Psoas muscle (tissue), 7 donors: ENCODE measurements at regions not wholly inside any gene's neighbourhood (a gene's known extent, or its start where the extent isn't known, plus 50 kb on each side); places are given as distances from the start of the nearest gene placed in this dataset.

Experiments
- ATAC-seq, 4 donors: fragments of 200-7000 bp; cut with Tn5 transposase; one replicate each; pipeline ENCODE4 v1.9.1; 2020; ENCODE audit warnings: moderate library complexity in 3 of 4, mild to moderate bottlenecking in 2 of 4
- DNase-seq, 2 donors: peaks; one replicate each; pipeline ENCODE4 v3.0.0-alpha.2; 2020
- H3K27ac ChIP-seq: fragments of 200-600 bp; one replicate; pipeline ENCODE4 v1.8.0; 2022
- H3K27me3 ChIP-seq, 3 donors: fragments of 200-600 bp in 1 of 3; one replicate each; pipeline versions ENCODE4 v1.6.1 to v1.8.0; 2013 to 2022; ENCODE audit warnings: low read length in 2 of 3, mild to moderate bottlenecking in 2 of 3, moderate library complexity in 1 of 3; ENCODE audit not compliant: insufficient read depth in 3 of 3
- H3K36me3 ChIP-seq, 2 donors: fragments of 200-600 bp in 1 of 2; one replicate each; pipeline versions ENCODE4 v1.6.1 to v1.8.0; 2013 to 2022; ENCODE audit warnings: low read depth in 1 of 2, mild to moderate bottlenecking in 1 of 2, moderate library complexity in 1 of 2; ENCODE audit not compliant: insufficient read depth in 1 of 2
- H3K4me1 ChIP-seq: fragments of 200-600 bp; one replicate; pipeline ENCODE4 v1.8.0; 2022
- H3K4me3 ChIP-seq: fragments of 200-600 bp; one replicate; pipeline ENCODE4 v1.8.0; 2022; ENCODE audit warnings: mild to moderate bottlenecking
- H3K9me3 ChIP-seq: fragments of 200-600 bp; one replicate; pipeline ENCODE4 v1.8.0; 2022
- CTCF ChIP-seq: fragments of 200-600 bp; IDR thresholded peaks from one replicate; pipeline ENCODE4 v1.8.0; 2022; ENCODE audit warnings: antibody characterized with exemption
- WGBS, 3 donors: extraction: QIAGEN DNeasy Blood & Tissue Kit; methylation state at CpG; one replicate each; pipeline versions ENCODE4 v1.1.6 to v1.1.7; 2013; 5-methylcytosine and 5-hydroxymethylcytosine counted together
- intact Hi-C, 2 donors: fragments of 100-400 bp; cut with DNase I; formaldehyde crosslinking; loops; one replicate each; pipeline versions ENCODE4 v1.11.0 to v1.14.2; 2022
- donor health status: healthy with polysubstance abuse.
- donor health status: DM: no; HTN: no; CAD: no; lungs with moderate emphysema.
- donor health status: Bipolar disorder and iron deficiency.
- donor health status: healthy.
- donor health status: DM: yes; HTN: yes; CAD: no.
- donor health status: DM: no; HTN: no; CAD: no.
- donor health status: DM: yes; HTN: yes; CAD: no.

- Histone ChIP-seq H3K4me3 (no peak overlapping the region), H3K4me1 (peaks cover 3% of the 10 kb centered on the region), H3K27ac (no peak overlapping the region), H3K27me3 (peaks cover 0 to 7% (median 2%) of the 10 kb centered on the region in 3 donors), H3K36me3 (no peaks in the 10 kb centered on the region), H3K9me3 (no peaks in the 10 kb centered on the region)
- DNase-seq, result no peak
- ATAC-seq, result no peak
- 68 to 70% (median 68%) methylated on average over 13 of the region's 13 CpGs for WGBS, 3 donors
- no peak for TF ChIP-seq CTCF
- intact Hi-C loops, result no loop called here
Measured at GRCh38 chr12:111169456-111169855, 199.4 kb downstream of the PHETA1 start.

- WGBS, 3 donors, result 78 to 82% (median 82%) methylated on average over 8 of the region's 8 CpGs
- no peak for TF ChIP-seq CTCF
- no peak overlapping the region for H3K4me3 ChIP-seq
- DNase-seq, result no peak
- no peaks in the 10 kb centered on the region for H3K36me3 ChIP-seq
- intact Hi-C loops, result no loop called here
- no peak overlapping the region for H3K27ac ChIP-seq
- peaks cover 0 to 7% (median 2%) of the 10 kb centered on the region in 3 donors for H3K27me3 ChIP-seq
- no peak for ATAC-seq
- H3K9me3 ChIP-seq, result no peaks in the 10 kb centered on the region
- peaks cover 3% of the 10 kb centered on the region for H3K4me1 ChIP-seq
Measured at GRCh38 chr12:111169032-111169431, 199.9 kb downstream of the PHETA1 start.

GRCh38 chr12:111168009-111168900 lies 200.6 kb downstream of the PHETA1 start:
- no peak overlapping the region for H3K4me3 ChIP-seq
- H3K4me1 ChIP-seq, result peaks cover 3% of the 10 kb centered on the region
- no peaks in the 10 kb centered on the region for H3K9me3 ChIP-seq
- DNase-seq (no peak), ATAC-seq (no peak)
- no peak overlapping the region for H3K27ac ChIP-seq
- peaks cover 0 to 11% (median 2%) of the 10 kb centered on the region in 3 donors for H3K27me3 ChIP-seq
- intact Hi-C loops, result no loop called here
- H3K36me3 ChIP-seq, result no peaks in the 10 kb centered on the region
- no peak for TF ChIP-seq CTCF
- WGBS, 3 donors, result 64 to 67% (median 65%) methylated on average over 16 of the region's 16 CpGs

DNA sequence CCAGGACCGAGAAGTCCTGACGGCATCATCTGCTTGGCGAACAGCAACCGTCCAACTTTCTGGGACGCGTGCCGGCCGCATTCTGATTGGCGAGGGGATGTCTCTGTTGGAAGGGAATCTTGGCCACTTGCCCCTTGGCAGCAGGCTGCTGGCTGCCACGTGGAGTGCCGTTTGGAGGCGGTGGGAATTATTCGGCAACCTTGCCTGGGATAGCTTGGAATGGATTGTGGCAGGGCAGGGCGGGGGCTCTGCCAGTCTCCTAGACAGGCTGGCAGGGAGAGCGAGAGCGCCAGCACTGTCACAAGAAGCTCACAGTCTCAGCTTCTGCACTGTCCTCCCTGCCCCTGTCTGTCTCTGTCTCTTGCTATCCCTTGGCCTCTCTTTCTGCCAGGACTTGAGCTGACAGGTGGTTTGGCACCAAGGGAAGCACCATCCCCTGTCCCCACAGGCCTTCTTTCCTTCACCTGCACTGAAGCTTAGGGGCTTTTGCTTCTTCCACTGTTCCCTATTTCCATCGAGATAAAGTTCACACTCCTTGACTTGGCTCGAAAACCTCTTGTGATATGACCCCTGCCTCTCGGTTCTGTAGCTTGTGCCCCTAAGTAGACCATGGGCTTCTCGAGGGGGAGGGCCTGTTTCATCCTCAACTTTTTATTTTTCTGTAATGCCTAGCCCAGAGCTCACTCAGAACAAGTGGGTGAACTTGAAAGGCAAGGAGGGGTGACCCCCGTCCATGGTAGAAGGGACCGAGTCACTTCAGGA lies 201.9 kb downstream of the PHETA1 start:
- H3K4me3 ChIP-seq, result no peak overlapping the region
- intact Hi-C loops, result no loop called here
- H3K27ac ChIP-seq, result no peak overlapping the region
- no peaks in the 10 kb centered on the region for H3K9me3 ChIP-seq
- 25 to 47% (median 34%) methylated on average over 20 to 22 of the region's 22 CpGs for WGBS, 3 donors
- H3K36me3 ChIP-seq, result no peaks in the 10 kb centered on the region
- no peak for TF ChIP-seq CTCF
- H3K4me1 ChIP-seq, result peaks cover 3% of the 10 kb centered on the region
- peak in 1 of 2 donors; percentile 30 for DNase-seq
- peak; percentile 32 to 86 (median 76) for ATAC-seq
- peaks cover 0 to 10% (median 6%) of the 10 kb centered on the region in 3 donors for H3K27me3 ChIP-seq
